Pancreas (tissue), 10 donors: ENCODE measurements at regions not wholly inside any gene's neighbourhood (a gene's known extent, or its start where the extent isn't known, plus 50 kb on each side); places are given as distances from the start of the nearest gene placed in this dataset.

Source experiments
- ATAC-seq, 4 donors: fragments of 200-7000 bp; cut with Tn5 transposase; one replicate each; pipeline versions ENCODE4 v1.8.0 to v1.9.1; 2020; ENCODE audit warnings: mild to moderate bottlenecking in 4 of 4, moderate library complexity in 4 of 4
- DNase-seq, 6 donors: peaks; one replicate each; pipeline ENCODE4 v3.0.0-alpha.2; 2020
- FAIRE-seq: peaks from 2 replicates; lab custom pipeline; 2012; peaks lifted over from hg19 to GRCh38; lab: Jason Lieb, UNC
- H3K27ac ChIP-seq, 4 donors: fragments of 200-600 bp; sonication (generic); 1 replicate in 3 of 4; 2 replicates in 1 of 4; pipeline versions ENCODE4 v1.5.0 to v1.8.0; 2020
- H3K27me3 ChIP-seq, 4 donors: fragments of 200-600 bp; one replicate each; pipeline ENCODE4 v1.8.0; 2021
- H3K36me3 ChIP-seq, 3 donors: fragments of 200-600 bp; sonication (generic) in 1 of 3; one replicate each; pipeline versions ENCODE4 v1.5.0 to v1.8.0; 2020 to 2021
- H3K4me1 ChIP-seq, 3 donors: fragments of 200-600 bp; one replicate each; pipeline ENCODE4 v1.8.0; 2021
- H3K4me3 ChIP-seq, 4 donors: fragments of 200-600 bp; sonication (generic) in 2 of 4; one replicate each; pipeline versions ENCODE4 v1.5.0 to v1.8.0; 2020 to 2021
- H3K9me3 ChIP-seq, 4 donors: fragments of 200-600 bp; one replicate each; pipeline ENCODE4 v1.8.0; 2021
- WGBS, 2 donors: extraction: QIAGEN DNeasy Blood & Tissue Kit; methylation state at CpG; one replicate each; pipeline ENCODE4 v1.1.7; 2013; 5-methylcytosine and 5-hydroxymethylcytosine counted together
- intact Hi-C, 3 donors: fragments of 100-400 bp; cut with DNase I; formaldehyde crosslinking; loops; one replicate each; pipeline versions ENCODE4 v1.11.1 to v1.14.2; 2022
- TF ChIP-seq, protein P1 (sequence below), 4 donors: fragments of 200-600 bp; sonication (generic) in 3 of 4; IDR thresholded peaks; one replicate each; pipeline versions ENCODE4 v1.5.0 to v1.8.0; 2021; ENCODE audit warnings: antibody characterized with exemption in 4 of 4
- donor health status: healthy with polysubstance abuse.
- donor health status: DM: no; HTN: no; CAD: no; lungs with moderate emphysema.
- donor health status: DM: no; HTN: no; CAD: no.
- donor health status: control.
- donor health status: control.
- donor health status: Bipolar disorder and iron deficiency.
- donor health status: DM: yes; HTN: yes; CAD: no.
- donor health status: DM: no; HTN: no; CAD: no.
- donor health status: DM: no; HTN: no; CAD: no.
- donor health status: DM: yes; HTN: yes; CAD: no.

- TF ChIP-seq, protein P1, sequence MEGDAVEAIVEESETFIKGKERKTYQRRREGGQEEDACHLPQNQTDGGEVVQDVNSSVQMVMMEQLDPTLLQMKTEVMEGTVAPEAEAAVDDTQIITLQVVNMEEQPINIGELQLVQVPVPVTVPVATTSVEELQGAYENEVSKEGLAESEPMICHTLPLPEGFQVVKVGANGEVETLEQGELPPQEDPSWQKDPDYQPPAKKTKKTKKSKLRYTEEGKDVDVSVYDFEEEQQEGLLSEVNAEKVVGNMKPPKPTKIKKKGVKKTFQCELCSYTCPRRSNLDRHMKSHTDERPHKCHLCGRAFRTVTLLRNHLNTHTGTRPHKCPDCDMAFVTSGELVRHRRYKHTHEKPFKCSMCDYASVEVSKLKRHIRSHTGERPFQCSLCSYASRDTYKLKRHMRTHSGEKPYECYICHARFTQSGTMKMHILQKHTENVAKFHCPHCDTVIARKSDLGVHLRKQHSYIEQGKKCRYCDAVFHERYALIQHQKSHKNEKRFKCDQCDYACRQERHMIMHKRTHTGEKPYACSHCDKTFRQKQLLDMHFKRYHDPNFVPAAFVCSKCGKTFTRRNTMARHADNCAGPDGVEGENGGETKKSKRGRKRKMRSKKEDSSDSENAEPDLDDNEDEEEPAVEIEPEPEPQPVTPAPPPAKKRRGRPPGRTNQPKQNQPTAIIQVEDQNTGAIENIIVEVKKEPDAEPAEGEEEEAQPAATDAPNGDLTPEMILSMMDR (IDR thresholded peaks at IDR 0.05): no peak
- no peaks in the 10 kb centered on the region for H3K36me3 ChIP-seq
- ATAC-seq (no peak), FAIRE-seq (no peak), DNase-seq (no peak)
- no peaks in the 10 kb centered on the region for H3K27me3 ChIP-seq
- intact Hi-C loops: no loop called here
- 61 to 78% methylated on average over 1 of the region's 1 CpG for WGBS, 2 donors
- H3K9me3 ChIP-seq: no peaks in the 10 kb centered on the region
- H3K27ac ChIP-seq: no peak overlapping the region
- H3K4me1 ChIP-seq: no peaks in the 10 kb centered on the region
- no peak overlapping the region for H3K4me3 ChIP-seq
Measured at GRCh38 chr12:82055391-82055790, 296.2 kb upstream of the PPFIA2 start.

DNA sequence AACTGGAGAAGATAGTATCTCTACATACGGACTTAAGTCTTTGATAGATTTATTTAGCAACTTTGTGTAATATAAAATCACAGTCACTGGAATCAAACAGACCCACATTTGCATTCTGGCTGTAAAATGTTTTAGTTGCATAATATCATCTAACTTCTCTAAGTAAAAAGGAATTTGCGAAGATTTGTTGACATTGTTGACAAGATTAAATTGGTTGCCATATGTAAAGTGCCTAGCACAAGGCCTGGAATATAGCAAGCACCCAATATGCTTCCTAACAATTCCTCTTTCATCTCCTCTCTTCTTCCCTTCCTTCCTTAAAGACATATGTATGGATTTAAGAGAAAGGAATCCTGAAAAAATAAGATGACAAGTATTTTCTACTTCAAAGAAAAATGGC lies 295.4 kb upstream of the PPFIA2 start:
- H3K4me1 ChIP-seq: no peaks in the 10 kb centered on the region
- no peak overlapping the region for H3K4me3 ChIP-seq
- H3K27ac ChIP-seq: no peak overlapping the region
- no peak for FAIRE-seq
- no peaks in the 10 kb centered on the region for H3K9me3 ChIP-seq
- no peak for ATAC-seq
- no peaks in the 10 kb centered on the region for H3K36me3 ChIP-seq
- DNase-seq: no peak
- WGBS, 2 donors: 71 to 79% methylated on average over 2 of the region's 2 CpGs
- H3K27me3 ChIP-seq: no peaks in the 10 kb centered on the region
- intact Hi-C loops: no loop called here
- TF ChIP-seq, protein P1 (IDR thresholded peaks at IDR 0.05): no peak

DNA sequence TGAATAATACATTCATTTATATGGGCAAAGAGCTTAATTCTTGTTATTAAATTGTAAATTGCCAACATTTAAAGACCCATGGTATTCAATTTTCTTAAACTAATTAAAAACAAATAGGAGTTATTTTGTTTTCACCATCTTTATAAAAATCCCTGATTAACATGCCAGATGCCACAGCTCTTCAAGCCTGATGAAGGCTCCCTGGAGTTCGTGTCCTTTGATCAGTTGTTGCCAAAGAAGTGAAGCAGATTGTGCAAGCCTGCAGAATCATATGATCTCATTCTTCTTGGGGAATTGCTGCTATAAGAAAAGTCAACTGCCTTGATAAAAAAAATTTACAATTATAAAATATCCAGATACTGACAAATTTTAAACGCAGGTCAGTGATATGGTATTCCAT lies 288.3 kb upstream of the PPFIA2 start:
- Histone ChIP-seq H3K27ac (no peak overlapping the region), H3K4me3 (no peak overlapping the region), H3K4me1 (no peaks in the 10 kb centered on the region), H3K27me3 (no peaks in the 10 kb centered on the region), H3K36me3 (no peaks in the 10 kb centered on the region), H3K9me3 (no peaks in the 10 kb centered on the region)
- DNase-seq: no peak
- ATAC-seq: no peak
- WGBS, 2 donors: 39 to 63% methylated on average over 2 of the region's 2 CpGs
- no peak for FAIRE-seq
- intact Hi-C loops: no loop called here
- TF ChIP-seq, protein P1 (IDR thresholded peaks at IDR 0.05): no peak

- no peaks in the 10 kb centered on the region for H3K9me3 ChIP-seq
- H3K36me3 ChIP-seq: no peaks in the 10 kb centered on the region
- no peak overlapping the region for H3K27ac ChIP-seq
- ATAC-seq: no peak
- no peaks in the 10 kb centered on the region for H3K27me3 ChIP-seq
- DNase-seq: no peak
- FAIRE-seq: no peak
- intact Hi-C loops: no loop called here
- H3K4me3 ChIP-seq: no peak overlapping the region
- 50 to 66% methylated on average over 2 of the region's 2 CpGs for WGBS, 2 donors
- TF ChIP-seq, protein P1 (IDR thresholded peaks at IDR 0.05): no peak
- no peaks in the 10 kb centered on the region for H3K4me1 ChIP-seq
Measured at GRCh38 chr12:82040987-82041743, 282.0 kb upstream of the PPFIA2 start.

- no peak overlapping the region for H3K4me3 ChIP-seq
- no peaks in the 10 kb centered on the region for H3K36me3 ChIP-seq
- no peaks in the 10 kb centered on the region for H3K4me1 ChIP-seq
- intact Hi-C loops: no loop called here
- TF ChIP-seq, protein P1 (IDR thresholded peaks at IDR 0.05): no peak
- no peaks in the 10 kb centered on the region for H3K9me3 ChIP-seq
- DNase-seq: no peak
- ATAC-seq: no peak
- H3K27me3 ChIP-seq: no peaks in the 10 kb centered on the region
- H3K27ac ChIP-seq: no peak overlapping the region
- no peak for FAIRE-seq
Measured at GRCh38 chr12:82034769-82035168, 275.6 kb upstream of the PPFIA2 start.
